Cardiac fibroblast (primary cell): ENCODE measurements at regions not wholly inside any gene's neighbourhood (a gene's known extent, or its start where the extent isn't known, plus 50 kb on each side); places are given as distances from the start of the nearest gene placed in this dataset.

Experiments used
- DNase-seq, 2 donors: peaks; one replicate each; pipeline versions ENCODE4 v3.0.0 to v3.0.0-alpha.2; 2010; ENCODE audit warnings: low read depth in 2 of 2
- H3K4me3 ChIP-seq, 2 donors: replicated peaks in 1 of 2; 1 replicate in 1 of 2; 2 replicates in 1 of 2; pipeline ENCODE4 v1.5.1; 2011; ENCODE audit warnings: low read depth in 2 of 2, low read length in 2 of 2, mild to moderate bottlenecking in 2 of 2, moderate library complexity in 1 of 2
- CTCF ChIP-seq: IDR thresholded peaks from one replicate; pipeline ENCODE4 v1.5.1; 2011; ENCODE audit warnings: low read depth, mild to moderate bottlenecking, low read length, inconsistent platforms

GRCh38 chr22:48890693-48891554 is 936.7 kb downstream of the BRD1 start:
- no peak overlapping the region for H3K4me3 ChIP-seq
- no peak for TF ChIP-seq CTCF
- DNase-seq: no peak

- no peak for DNase-seq
- TF ChIP-seq CTCF: no peak
- H3K4me3 ChIP-seq: no peak overlapping the region
Observed at GRCh38 chr22:48889887-48890692, 937.6 kb downstream of the BRD1 start.

- no peak for TF ChIP-seq CTCF
- no peak for DNase-seq
- no peak overlapping the region for H3K4me3 ChIP-seq
Observed at GRCh38 chr22:48889209-48889830, 938.4 kb downstream of the BRD1 start.

GRCh38 chr22:48888466-48889208 is 939.0 kb downstream of the BRD1 start:
- no peak for DNase-seq
- no peak overlapping the region for H3K4me3 ChIP-seq

GRCh38 chr22:48887394-48888332 is 940.0 kb downstream of the BRD1 start:
- no peak for TF ChIP-seq CTCF
- DNase-seq: no peak
- H3K4me3 ChIP-seq: no peak overlapping the region

More at GRCh38 chr22:48888466-48889208, 939.0 kb downstream of the BRD1 start:
- TF ChIP-seq CTCF: no peak
